Immature natural killer cell (primary cell): ENCODE measurements at regions not wholly inside any gene's neighbourhood (a gene's known extent, or its start where the extent isn't known, plus 50 kb on each side); places are given as distances from the start of the nearest gene placed in this dataset.

Experiments used
- DNase-seq, 3 donors: peaks; one replicate each; pipeline ENCODE4 v3.0.0; 2022; ENCODE audit warnings: mixed read lengths in 1 of 3
- H3K27ac Mint-ChIP-seq, 6 donors: one replicate each; pipeline ENCODE4 v1.8.0; 2020; ENCODE audit warnings: mixed read lengths in 6 of 6, mild to moderate bottlenecking in 5 of 6, inconsistent platforms in 4 of 6, moderate library complexity in 3 of 6
- H3K27me3 Mint-ChIP-seq, 3 donors: one replicate each; pipeline ENCODE4 v1.8.0; 2020 to 2021; ENCODE audit warnings: low read depth in 3 of 3, mild to moderate bottlenecking in 3 of 3, mixed read lengths in 3 of 3, moderate library complexity in 3 of 3, inconsistent platforms in 1 of 3
- H3K36me3 Mint-ChIP-seq, 3 donors: one replicate each; pipeline ENCODE4 v1.8.0; 2020; ENCODE audit warnings: mixed read lengths in 3 of 3, inconsistent platforms in 2 of 3, mild to moderate bottlenecking in 2 of 3
- H3K4me1 Mint-ChIP-seq, 2 donors: one replicate each; pipeline ENCODE4 v1.8.0; 2020; ENCODE audit warnings: inconsistent platforms in 2 of 2, mild to moderate bottlenecking in 2 of 2, mixed read lengths in 2 of 2, moderate library complexity in 1 of 2
- H3K4me3 Mint-ChIP-seq, 5 donors: one replicate each; pipeline ENCODE4 v1.8.0; 2020; ENCODE audit warnings: mild to moderate bottlenecking in 5 of 5, mixed read lengths in 5 of 5, inconsistent platforms in 3 of 5, moderate library complexity in 3 of 5
- H3K9me3 Mint-ChIP-seq, 6 donors: one replicate each; pipeline ENCODE4 v1.8.0; 2020; ENCODE audit warnings: mild to moderate bottlenecking in 6 of 6, mixed read lengths in 6 of 6, inconsistent platforms in 4 of 6, moderate library complexity in 3 of 6

DNA sequence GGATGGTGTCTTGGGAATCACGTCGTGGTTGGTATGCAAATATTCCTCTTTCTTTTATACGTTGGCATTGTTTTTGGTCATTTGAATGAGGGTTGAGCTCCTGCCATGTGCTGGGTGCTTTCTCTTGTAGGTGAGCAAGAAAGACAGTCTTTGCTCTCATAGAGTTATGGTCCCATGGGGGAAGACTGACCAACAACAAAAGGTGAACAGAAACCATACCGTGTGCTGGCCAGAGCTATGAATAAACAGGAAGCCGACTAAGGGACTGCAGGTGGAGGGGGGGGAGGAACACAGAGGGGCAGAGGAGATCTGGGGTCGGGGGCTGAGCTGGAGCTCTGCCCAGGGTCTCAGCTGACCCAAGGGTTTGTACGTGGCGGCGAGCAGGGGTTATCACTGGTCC lies 245.3 kb downstream of the CTTN start:
- Mint-ChIP-seq H3K36me3 (no peaks in the 10 kb centered on the region), H3K4me3 (no peak overlapping the region), H3K27me3 (peaks cover 2 to 18% (median 8%) of the 10 kb centered on the region in 3 donors), H3K27ac (no peak overlapping the region), H3K9me3 (no peaks in the 10 kb centered on the region), H3K4me1 (no peaks in the 10 kb centered on the region)
- DNase-seq: no peak

DNA sequence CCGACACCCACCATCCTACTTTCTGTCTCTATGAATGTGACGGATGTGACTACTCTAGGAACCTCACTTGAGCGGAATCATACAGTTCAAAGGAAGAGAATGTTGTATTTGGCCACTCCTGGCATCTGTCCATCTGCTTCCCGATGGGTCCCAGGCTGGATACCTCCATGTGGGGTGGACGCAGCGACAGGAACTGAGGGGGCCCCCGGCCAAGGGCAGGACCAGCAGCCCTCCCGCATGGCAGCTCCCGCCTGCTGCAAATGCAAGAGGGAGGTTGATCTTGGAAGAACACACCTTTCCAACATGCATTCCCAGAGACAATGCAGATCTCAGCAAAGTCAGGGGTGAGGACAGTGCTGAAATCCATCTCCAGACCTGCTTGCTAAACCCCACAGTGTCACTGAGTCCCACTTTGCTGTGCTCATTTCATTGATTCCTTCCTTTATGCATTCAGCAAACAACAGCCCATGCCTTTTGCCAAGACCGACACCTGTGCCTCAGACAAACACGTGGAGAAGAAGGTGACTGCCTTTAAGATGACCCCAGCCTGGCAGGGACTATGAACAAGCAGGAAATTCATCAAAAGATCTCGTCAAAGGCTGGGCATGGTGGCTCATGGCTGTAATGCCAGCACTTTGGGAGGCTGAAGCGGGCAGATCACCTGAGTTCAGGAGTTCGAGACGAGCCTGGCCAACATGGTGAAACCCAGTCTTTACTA lies 246.2 kb downstream of the CTTN start:
- no peaks in the 10 kb centered on the region for H3K4me1 Mint-ChIP-seq
- no peak overlapping the region for H3K4me3 Mint-ChIP-seq
- H3K27me3 Mint-ChIP-seq: peaks cover 2 to 18% (median 10%) of the 10 kb centered on the region in 3 donors
- no peaks in the 10 kb centered on the region for H3K36me3 Mint-ChIP-seq
- DNase-seq: no peak
- no peaks in the 10 kb centered on the region for H3K9me3 Mint-ChIP-seq
- no peak overlapping the region for H3K27ac Mint-ChIP-seq

DNA sequence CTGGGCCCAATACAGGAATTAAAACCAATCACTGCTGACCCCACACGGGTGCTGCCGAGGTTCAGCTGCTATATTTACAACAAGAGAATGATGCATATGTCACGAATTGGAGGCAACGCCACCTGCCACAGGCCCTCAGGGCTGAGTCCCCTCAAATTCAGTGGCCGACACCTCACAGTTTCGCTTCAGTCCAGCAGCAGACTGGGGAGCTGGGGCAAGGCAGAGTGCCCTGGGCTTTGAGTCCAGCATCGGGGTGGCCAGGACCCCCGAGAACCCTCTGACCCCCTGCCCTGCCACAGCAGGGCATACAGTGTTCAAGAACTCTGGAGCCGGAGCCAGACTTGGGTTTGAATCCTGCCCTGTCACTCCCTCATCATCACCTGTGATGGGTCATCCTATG lies 247.2 kb downstream of the CTTN start:
- H3K9me3 Mint-ChIP-seq: no peaks in the 10 kb centered on the region
- H3K27ac Mint-ChIP-seq: no peak overlapping the region
- no peak for DNase-seq
- H3K4me1 Mint-ChIP-seq: no peaks in the 10 kb centered on the region
- H3K4me3 Mint-ChIP-seq: no peak overlapping the region
- H3K27me3 Mint-ChIP-seq: peaks cover 2 to 15% (median 13%) of the 10 kb centered on the region in 3 donors
- no peaks in the 10 kb centered on the region for H3K36me3 Mint-ChIP-seq

DNA sequence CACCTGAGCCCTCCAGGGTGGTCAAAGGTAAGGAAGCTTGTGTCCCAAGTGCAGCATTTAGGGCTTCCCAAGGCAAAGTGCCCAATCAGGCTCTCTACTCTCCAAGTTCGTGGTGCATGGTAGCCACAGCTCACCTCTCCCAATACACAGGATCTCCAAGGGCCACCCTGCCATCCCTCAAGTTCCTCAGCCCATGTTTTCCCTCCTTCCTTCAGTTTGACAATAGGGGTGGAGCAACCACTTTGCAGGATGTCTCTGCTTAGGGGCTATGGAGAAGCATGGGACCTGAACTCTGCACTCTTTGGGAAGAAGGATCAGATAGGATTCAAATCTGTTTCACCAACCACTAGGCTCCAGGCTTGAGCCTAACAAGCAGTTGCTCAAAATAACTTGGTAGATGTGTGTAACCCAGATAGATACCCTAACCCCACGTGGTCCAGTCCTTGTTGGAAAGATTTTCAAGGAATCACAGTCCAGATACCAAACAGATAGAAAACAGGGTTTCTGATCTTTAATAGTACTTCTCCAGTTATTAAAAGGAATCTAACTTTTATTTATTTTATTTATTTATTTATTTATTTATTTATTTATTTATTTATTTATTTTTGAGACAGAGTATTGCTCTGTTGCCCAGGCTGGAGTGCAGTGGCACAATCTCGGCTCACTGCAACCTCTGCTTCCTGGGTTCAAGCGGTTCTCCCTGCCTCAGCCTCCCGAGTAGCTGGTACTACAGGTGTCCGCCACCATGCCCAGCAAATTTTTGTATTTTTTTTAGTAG lies 248.1 kb downstream of the CTTN start:
- H3K36me3 Mint-ChIP-seq: no peaks in the 10 kb centered on the region
- H3K27ac Mint-ChIP-seq: no peak overlapping the region
- H3K27me3 Mint-ChIP-seq: peaks cover 2 to 15% (median 15%) of the 10 kb centered on the region in 3 donors
- no peak overlapping the region for H3K4me3 Mint-ChIP-seq
- H3K9me3 Mint-ChIP-seq: no peaks in the 10 kb centered on the region
- H3K4me1 Mint-ChIP-seq: no peaks in the 10 kb centered on the region
- DNase-seq: no peak

DNA sequence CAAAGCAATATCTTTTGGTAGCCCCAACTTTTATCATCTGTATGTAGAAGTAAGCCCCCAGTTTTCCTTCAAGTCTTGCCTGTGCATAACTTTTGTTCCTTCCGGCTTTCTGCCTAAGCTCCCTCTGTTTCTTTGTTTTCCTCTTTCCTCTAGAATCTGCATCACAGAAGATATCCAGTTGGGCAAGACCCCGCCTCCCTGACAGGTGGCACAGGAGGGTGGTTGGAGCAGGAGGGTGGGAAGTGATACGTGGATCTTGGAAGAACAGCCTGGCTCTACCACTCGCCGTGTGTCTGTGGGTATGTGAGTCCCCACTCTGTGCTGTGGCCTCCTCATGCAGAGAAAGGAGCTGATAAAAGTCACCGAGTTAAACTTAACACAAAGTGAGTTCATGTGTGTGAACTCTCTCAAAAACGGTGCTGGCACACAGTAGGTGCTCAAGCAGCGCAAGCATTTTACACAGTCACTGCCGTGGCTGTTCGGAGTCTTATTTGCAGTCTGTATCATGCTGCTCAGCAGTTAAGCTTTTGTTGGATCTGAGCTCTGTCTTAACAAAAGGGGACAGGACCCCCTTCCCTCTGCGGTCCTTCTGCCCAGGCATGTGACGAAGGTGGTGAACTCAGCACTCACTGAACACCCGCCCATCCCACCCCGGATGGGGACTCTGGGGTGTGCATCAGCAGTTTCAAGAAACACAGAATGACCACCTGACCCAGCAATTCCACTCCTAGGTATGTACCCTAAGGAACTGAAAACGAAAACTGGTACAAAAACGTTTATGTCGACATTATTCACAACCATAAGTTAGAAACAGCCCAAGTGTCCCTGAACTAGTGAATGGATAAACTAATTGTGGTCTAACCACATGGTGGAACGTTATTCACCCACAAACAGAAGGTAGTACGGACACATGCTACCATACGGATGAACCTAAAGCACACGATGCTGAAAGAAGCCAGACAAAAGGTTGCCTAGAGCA lies 249.1 kb downstream of the CTTN start:
- Mint-ChIP-seq H3K27ac (no peak overlapping the region), H3K36me3 (no peaks in the 10 kb centered on the region), H3K27me3 (peaks cover 2 to 15% (median 15%) of the 10 kb centered on the region in 3 donors), H3K9me3 (no peaks in the 10 kb centered on the region), H3K4me1 (no peaks in the 10 kb centered on the region), H3K4me3 (no peak overlapping the region)
- DNase-seq: no peak

DNA sequence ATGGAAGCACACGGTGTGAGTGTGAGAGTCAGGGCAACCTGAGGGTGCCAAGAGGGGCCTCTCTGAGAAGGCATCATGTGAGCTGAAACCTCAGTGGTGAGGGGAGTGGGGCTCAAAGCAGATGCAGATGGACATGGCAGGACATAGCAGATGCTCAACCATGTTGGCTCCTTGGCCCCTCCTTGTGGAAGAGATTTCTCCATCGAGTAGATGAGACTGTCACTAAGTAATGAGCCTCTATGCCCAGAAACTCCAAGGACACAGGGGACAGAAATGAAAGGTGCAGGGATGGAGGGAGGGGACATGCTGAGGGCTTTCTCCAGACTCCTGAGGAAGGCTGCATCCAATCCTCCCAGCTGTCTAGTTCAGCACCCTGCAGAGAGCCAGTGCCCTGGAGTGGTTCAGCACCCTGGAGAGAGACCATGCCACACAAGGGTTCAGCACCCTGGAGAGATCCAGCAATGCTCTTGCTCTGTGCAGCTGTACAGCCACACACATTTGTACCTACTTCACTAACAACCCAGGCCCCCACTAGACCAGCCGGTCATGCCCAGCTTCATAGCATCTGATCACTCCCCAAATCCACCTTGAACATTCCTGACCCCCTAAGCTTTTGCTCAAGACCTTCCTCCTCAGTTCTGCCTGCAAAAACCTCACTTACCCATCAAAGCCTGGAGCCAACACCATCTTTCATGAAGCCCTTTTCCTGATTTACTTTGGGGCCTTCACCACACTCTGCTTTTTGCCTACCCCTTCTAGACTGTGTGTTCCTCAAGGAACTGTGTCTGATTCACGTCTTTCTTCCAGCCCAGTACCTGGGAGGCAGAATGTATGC lies 252.0 kb downstream of the CTTN start:
- Mint-ChIP-seq H3K27ac (no peak overlapping the region), H3K9me3 (no peaks in the 10 kb centered on the region), H3K4me1 (no peaks in the 10 kb centered on the region), H3K36me3 (no peaks in the 10 kb centered on the region), H3K27me3 (peaks cover 2 to 10% (median 8%) of the 10 kb centered on the region in 3 donors), H3K4me3 (no peak overlapping the region)
- DNase-seq: peak in 2 of 3 donors; percentile 14 to 25

DNA sequence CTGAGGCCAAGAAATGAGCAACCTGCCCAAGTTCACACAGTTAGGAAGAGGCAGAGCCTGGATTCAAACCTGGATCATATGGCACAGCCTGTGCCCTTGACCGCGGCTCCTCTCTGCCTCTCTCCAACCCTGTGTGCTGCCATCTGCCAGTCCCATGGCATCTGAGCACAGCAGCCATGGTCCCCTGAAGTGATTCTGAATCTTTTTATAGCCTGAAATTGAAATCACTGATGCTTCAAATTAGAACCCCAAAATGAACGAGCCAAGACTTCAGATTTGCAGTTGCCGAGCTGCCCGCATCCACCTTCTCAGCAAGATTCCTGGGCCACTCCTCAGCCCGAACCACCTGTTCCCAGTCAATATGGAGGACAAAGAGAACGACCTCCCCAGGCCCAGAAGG lies 252.7 kb downstream of the CTTN start:
- Mint-ChIP-seq H3K27ac (no peak overlapping the region), H3K9me3 (no peaks in the 10 kb centered on the region), H3K27me3 (peaks cover 2 to 8% (median 8%) of the 10 kb centered on the region in 3 donors), H3K4me3 (no peak overlapping the region), H3K4me1 (no peaks in the 10 kb centered on the region), H3K36me3 (no peaks in the 10 kb centered on the region)
- DNase-seq: no peak

DNA sequence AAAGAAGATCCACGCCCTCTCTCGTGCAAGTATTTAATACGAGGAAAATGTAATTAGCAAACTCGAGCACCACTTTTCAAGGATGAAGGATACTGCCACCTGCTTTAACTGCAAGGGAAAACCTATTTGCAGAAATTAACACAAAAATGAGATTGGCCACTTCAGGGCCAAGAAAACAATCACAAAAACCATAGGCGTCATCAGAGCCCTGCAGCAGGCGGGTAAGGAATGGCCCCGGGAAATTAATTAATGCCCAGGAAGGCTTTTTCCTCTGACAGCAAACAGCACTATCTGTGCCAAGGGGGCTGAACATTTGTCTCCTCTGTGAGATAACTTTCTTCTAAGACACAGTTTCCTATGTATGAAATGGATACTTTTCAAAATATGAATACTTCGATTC lies 255.7 kb downstream of the CTTN start:
- Mint-ChIP-seq H3K27ac (no peak overlapping the region), H3K36me3 (no peaks in the 10 kb centered on the region), H3K27me3 (peaks cover 2 to 6% (median 2%) of the 10 kb centered on the region in 3 donors), H3K4me3 (no peak overlapping the region), H3K4me1 (no peaks in the 10 kb centered on the region), H3K9me3 (no peaks in the 10 kb centered on the region)
- no peak for DNase-seq

DNA sequence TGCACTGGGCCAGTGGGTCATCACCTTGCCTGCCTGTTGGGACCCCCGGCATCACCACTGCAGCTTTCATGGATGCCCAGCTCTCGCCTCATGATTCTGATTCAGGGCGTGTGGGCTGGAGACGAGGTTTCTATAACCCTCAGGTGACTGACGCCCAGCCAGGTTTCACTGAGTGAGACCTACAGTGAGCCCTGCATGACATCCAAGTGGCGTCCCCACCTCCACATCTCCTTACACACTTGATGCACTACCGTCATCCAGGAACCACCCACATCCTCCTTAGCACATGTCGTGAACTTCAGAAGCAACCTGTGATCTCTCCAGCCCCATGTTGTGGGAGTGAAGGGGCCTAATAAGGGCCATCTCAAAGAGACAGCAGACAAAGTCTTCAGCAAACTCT lies 257.5 kb downstream of the CTTN start:
- Mint-ChIP-seq H3K36me3 (no peaks in the 10 kb centered on the region), H3K27ac (no peak overlapping the region), H3K4me1 (no peaks in the 10 kb centered on the region), H3K27me3 (peaks cover 2 to 7% (median 5%) of the 10 kb centered on the region in 3 donors), H3K4me3 (no peak overlapping the region), H3K9me3 (no peaks in the 10 kb centered on the region)
- DNase-seq: no peak

DNA sequence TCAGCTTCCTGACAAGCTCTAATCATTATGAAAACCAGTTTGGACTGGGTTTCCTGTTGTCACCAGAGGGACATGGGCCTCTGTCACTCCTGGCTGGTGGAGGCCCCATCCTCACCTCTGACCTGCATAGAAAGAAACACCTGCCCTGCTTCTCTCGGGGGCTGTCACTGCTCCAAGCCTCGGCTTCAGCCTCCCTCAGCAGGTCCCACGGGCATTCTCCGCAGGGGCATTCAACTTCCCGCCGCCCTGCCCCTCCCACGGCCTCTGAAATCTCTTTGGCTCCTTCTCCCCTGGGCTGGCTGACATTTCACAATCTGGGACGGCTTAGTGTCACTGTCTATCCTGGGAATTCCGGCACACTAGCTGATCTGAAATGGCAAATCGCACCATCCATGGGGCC lies 257.9 kb downstream of the CTTN start:
- DNase-seq: no peak
- Mint-ChIP-seq H3K4me1 (no peaks in the 10 kb centered on the region), H3K4me3 (no peak overlapping the region), H3K27me3 (peaks cover 2 to 9% (median 9%) of the 10 kb centered on the region in 3 donors), H3K36me3 (no peaks in the 10 kb centered on the region), H3K27ac (no peak overlapping the region), H3K9me3 (no peaks in the 10 kb centered on the region)

DNA sequence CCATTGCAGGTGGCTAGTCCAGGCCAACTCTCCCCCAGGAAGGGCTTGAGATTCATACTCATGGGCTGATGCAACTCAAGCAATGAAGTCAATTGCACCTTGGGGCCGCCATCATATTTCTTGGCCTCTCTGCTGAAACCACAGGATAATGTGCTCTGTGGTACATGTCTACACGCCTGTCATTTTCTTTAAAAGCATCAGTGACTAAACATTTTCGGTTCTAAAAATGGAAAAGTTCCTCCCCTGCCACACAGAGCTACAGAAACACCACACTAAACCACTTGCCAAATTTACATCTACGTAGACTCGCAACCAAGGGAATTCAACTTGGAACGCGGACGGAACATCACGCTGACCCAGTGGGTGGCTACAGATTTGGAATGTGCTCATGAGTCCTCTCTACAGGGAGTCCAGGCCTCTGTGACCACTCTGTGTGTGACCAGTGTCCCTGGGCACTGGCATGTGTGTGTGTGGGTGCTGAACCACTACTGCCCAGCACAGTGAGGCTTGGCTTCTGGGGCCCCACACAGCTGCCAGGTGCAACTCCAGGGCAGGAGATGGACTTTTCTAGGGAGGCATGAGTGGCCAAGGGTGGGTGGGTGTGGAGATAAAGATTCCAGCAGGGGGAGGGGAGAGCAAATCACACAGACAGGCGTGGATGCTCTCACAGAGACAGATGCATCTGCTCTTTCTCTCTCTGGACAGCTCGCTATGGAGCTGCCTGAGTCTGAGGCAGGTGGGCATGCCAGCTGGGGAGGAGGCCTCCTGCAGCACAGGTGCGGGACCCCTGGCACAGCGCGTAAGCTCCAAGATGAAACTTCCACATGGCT lies 261.9 kb downstream of the CTTN start:
- Mint-ChIP-seq H3K36me3 (no peaks in the 10 kb centered on the region), H3K27ac (no peak overlapping the region), H3K4me3 (no peak overlapping the region), H3K4me1 (no peaks in the 10 kb centered on the region), H3K9me3 (no peaks in the 10 kb centered on the region), H3K27me3 (peaks cover 2 to 16% (median 12%) of the 10 kb centered on the region in 3 donors)
- DNase-seq: no peak

DNA sequence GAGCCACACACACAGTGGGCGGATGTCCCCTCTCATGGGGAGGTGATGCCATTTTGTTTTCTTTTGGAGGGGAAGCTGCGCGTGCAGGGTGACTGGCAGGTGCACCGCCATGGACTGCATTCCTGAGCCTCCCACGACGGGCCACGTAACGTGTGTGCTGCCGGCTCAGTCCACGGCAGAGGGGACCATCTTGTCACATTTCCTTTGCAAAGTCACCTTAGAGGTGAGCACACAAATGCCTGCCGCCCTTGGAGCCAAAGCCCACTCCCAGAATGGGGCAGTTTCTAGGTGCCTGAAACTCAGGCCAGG lies 262.5 kb downstream of the CTTN start:
- no peaks in the 10 kb centered on the region for H3K4me1 Mint-ChIP-seq
- no peaks in the 10 kb centered on the region for H3K36me3 Mint-ChIP-seq

More for the DNA sequence above, 262.5 kb downstream of the CTTN start:
- no peak overlapping the region for H3K4me3 Mint-ChIP-seq
- H3K9me3 Mint-ChIP-seq: no peaks in the 10 kb centered on the region
- no peak for DNase-seq
- no peak overlapping the region for H3K27ac Mint-ChIP-seq
- H3K27me3 Mint-ChIP-seq: peaks cover 2 to 16% (median 12%) of the 10 kb centered on the region in 3 donors
